ENCODE measurements at regions not wholly inside any gene's neighbourhood (a gene's known extent, or its start where the extent isn't known, plus 50 kb on each side); places are given as distances from the start of the nearest gene placed in this dataset.
"Not testable (repeated sequence)": the region's sequence is repeated elsewhere in the genome, so short reads cannot be mapped to it uniquely, and the experiment has no call there.

DNA sequence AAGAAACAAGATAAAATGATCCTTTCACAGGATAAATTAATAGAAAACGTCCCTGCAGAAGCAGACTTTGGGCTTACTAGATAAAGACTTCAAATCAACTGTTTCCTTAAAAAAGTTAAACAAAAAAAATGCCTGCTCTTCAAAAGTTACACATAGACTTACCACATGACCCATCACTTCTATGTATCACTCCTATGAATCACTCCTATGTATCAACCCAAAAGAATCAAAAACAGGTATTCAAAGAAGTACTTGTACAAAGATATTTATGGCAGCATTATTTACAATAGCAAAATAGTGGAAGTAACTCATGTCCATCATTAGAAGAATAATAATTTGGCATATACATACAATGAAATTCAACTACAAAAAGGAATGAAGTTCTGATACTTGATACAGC is 56.3 kb upstream of the PRDM9 start:
- no peak for DNase-seq (ENCODE audit: low read depth, low spot score)

DNA sequence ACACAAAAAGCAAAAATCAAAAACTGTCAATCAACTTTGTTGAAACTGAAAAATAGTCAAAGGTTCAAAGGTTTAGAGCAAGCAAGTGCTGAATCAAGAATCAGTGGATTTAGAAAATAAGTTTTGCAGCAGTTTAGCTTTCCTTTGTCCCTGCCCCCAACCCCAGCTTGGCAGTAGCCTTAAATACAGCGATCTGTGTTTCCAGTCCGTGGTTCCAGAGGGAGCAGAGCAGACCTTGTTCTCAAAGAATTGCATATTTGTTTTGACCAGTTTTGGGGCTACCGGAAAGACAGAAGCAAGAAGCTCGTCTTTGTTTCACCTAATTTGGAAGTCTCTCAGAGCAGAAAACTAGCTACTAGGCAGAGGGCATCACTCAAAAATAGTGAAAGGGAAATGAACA is 57.2 kb upstream of the PRDM9 start:
- DNase-seq (ENCODE audit: low read depth, low spot score): no peak

GRCh38 chr5:23448627-23449026 is 58.8 kb upstream of the PRDM9 start:
- DNase-seq (ENCODE audit: low read depth, low spot score): no peak

DNA sequence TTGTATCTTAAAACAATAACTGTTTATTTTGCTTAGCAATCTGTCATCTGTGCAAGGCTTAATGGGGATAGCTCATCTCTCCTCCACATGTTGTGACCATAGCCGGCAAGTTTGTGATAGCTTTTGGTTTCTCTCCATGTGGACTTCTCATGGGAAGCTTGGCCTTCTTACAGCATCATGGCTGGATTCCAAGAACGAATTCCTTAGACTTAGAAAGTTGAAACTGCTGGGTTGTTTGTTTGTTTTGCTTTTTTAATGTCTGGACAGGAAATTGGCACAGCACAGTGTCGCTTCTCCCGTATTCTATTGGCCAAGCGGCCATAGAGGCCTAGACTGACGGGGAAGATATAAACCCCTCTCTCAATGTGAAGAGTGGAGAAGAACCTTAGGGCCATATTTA is 61.0 kb upstream of the PRDM9 start:
- no peak for DNase-seq (ENCODE audit: low read depth, low spot score)

DNA sequence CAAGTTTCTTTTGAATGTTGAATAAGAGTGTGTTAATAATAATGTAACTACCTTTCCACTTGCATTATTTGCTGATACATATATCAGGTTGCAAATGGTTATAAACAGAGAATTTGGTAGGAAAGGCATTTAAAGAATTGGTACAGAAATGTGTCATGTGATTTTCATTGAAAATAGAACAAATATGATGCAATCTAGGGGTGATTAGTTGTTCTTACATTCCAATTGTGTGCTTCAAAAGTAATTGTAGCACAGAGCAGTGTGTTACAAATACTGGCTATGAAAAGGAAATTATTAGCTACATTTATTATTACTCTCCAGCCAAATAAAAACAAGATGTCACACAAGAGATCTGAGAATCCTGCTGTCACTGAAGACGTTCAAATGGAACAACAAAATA is 61.8 kb upstream of the PRDM9 start:
- no peak for DNase-seq (ENCODE audit: low read depth, low spot score)

- no peak for DNase-seq (ENCODE audit: low read depth, low spot score)
Observed at GRCh38 chr5:23440703-23441102, 66.7 kb upstream of the PRDM9 start.

DNA sequence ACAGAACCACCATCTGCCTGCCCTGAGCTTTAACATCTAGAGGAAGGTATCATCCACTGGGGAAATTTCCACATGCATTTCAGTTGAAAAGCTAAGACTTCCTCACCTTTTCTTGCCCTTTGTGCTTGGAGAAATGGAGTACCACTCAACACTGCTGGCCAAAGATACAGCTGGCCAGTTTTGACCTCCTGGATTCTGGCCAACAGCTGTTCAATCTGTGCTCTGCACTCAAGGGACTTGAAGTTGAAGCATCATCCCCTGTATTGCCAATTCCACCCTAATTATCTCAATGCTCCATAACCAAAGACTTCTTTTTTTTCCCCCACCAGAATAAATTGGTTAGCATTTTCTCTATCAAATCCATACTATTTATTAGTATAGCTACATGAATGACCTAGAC is 70.4 kb upstream of the PRDM9 start:
- DNase-seq (ENCODE audit: low read depth, low spot score): no peak

- DNase-seq (ENCODE audit: low read depth, low spot score): no peak
Observed at GRCh38 chr5:23433534-23434315, 73.7 kb upstream of the PRDM9 start.

- DNase-seq (ENCODE audit: low read depth, low spot score): no peak
Observed at GRCh38 chr5:23428705-23429104, 78.7 kb upstream of the PRDM9 start.

DNA sequence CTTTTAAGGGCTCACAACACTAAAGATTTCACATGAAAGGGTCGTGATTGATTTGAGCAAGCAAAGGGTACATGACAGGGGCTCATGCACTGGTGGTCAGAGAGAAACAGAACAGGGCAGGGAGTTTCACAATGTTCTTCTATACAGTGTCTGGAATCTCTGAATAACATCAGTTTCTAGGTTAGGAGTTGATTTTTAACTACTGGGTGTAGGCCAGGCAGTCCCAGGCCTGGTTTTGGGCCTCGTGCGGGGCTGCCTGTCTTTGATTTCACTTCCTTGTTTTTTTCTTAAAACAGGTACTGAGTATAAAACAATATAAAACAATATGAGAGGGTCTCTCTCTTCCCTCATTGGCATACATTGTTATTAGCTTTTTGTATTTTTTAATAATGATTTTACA is 87.2 kb upstream of the PRDM9 start:
- DNase-seq (ENCODE audit: low read depth, low spot score): not testable (repeated sequence)

- DNase-seq (ENCODE audit: low read depth, low spot score): no peak
Observed at GRCh38 chr5:23419115-23419514, 88.3 kb upstream of the PRDM9 start.

DNA sequence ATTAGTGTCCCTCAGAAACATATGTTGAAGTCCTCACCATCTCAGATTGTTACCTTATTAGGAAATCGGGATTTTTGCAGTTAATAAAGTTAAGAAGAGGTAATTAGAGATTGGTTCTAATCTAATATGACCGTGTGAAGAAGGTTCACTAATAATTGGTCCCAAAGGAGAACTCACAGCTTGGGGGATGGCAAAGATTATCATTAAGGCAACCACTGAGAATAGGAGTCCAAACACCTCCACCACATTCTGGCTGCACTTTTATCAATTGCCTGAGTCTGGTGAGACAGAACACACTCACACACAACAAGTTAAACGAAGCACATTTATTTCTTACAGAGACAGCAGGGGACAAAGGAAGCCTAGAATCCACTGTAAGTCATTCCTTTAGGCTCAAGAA is 94.9 kb upstream of the PRDM9 start:
- DNase-seq (ENCODE audit: low read depth, low spot score): no peak

GRCh38 chr5:23411994-23412393 is 95.4 kb upstream of the PRDM9 start:
- DNase-seq (ENCODE audit: low read depth, low spot score): no peak

DNA sequence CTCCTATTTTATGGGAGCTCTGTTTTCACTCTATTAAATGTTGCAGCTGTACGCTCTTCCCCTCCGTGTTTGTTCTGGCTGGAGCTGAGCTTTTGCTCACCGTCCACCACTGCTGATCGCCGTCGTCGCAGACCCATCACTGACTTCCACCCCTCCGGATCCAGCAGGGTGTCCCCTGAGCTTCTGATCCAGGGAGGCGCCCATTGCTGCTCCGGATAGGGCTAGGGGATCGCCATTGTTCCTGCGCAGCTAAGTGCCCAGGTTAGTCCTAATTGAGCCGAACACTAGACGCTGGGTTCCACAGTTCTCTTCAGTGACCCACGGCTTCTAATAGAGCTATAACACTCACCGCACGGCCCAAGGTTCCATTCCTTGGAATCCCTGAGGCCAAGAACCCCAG is 96.2 kb upstream of the PRDM9 start:
- DNase-seq (ENCODE audit: low read depth, low spot score): no peak

GRCh38 chr5:23410775-23411174 is 96.6 kb upstream of the PRDM9 start:
- not testable (repeated sequence) for DNase-seq (ENCODE audit: low read depth, low spot score)

DNA sequence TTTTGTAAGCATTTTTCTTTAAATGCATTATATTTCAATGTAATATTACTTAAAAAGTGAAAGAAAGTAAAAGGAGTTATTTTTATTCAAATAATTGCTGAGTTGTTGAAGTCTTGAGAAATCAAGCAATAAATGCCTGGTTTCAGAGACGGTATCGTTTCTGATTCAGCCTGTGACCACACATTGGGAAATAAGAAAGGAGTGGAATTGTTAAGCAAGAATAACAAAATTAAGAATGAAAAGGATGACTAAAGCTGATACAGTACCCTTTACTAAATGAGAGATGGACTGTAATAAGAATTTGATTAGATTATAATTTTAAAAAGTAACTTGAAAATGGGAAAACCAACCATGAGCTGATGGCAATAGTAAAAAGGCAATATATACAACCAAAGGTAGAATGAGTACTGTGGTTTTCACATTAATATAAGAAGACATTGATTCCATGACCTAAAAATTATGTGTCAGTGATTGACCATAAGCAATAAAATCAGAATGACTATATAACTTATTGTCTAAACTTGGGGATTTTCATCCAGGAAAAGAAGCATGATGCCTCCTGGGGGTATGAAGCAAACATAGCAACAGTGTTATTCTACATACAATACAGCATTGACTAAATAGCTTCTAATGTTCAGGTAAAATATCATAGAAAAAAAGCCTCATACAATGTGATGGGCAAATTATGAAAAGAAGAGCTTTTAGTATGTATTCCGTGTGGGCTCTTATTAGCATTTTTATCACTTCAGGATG is 101.9 kb upstream of the PRDM9 start:
- no peak for DNase-seq (ENCODE audit: low read depth, low spot score)

GRCh38 chr5:23402585-23402984 is 104.8 kb upstream of the PRDM9 start:
- DNase-seq (ENCODE audit: low read depth, low spot score): no peak

DNA sequence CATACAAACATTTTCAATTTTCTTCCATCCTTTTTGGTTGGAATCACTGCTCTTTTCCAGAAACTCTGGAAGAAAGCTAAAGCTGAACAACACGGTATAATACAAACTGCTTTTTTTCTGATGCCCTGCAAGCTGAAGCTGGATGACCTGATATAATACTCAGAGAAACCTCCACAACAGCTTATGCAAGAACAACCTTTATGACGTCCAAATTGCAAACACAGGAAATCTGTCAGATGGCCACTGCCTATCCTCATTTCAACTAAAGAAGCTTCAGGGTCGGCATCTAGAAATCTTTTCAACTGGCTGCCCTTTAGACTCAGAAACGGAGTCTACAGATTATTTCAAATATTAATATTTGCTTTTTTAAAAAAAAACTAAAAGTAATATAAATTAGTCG is 106.5 kb upstream of the PRDM9 start:
- no peak for DNase-seq (ENCODE audit: low read depth, low spot score)

DNA sequence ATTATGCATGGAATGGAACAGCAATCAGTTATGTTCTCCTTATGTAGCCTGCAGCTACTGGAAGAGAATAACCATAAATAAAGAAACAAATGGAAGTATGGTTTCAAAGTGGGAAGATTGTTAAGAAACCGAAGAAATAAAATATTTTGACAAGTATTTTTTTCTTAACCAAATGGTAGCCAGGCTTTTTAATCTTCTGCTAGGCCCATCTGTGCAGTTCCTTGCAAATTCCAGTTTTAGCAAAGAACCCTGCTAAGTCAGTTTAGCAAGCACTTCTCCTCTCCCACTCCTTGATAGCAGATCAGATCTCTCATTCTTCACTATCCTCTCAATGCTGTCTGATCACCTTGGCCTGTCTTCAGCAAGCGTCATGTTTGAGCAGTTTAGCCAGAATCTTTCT is 111.1 kb upstream of the PRDM9 start:
- no peak for DNase-seq (ENCODE audit: low read depth, low spot score)

- DNase-seq (ENCODE audit: low read depth, low spot score): no peak
Observed at GRCh38 chr5:23389291-23390101, 117.9 kb upstream of the PRDM9 start.

- DNase-seq (ENCODE audit: low read depth, low spot score): no peak
Observed at GRCh38 chr5:23385036-23385435, 122.4 kb upstream of the PRDM9 start.

DNA sequence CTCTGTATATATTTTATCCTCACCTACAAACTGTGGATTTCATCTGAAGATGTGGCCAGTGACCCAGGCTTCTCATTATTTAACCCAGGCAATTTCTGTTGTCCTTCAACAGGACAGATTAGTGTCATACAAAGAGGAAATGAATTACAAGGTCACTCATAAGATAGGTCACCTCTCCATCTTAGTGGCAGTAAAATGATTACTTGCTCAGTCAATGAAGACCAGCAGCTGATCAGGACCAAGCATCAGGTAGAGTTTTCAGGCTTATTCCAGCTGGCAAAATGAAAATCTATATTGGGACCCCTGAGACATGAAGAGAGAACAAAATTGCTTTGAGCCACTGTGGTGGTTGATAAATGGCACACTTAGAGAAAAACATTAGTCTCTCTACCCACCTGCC is 135.2 kb upstream of the PRDM9 start:
- DNase-seq (ENCODE audit: low read depth, low spot score): no peak
